Suprapubic skin (tissue), 4 donors: ENCODE measurements at regions not wholly inside any gene's neighbourhood (a gene's known extent, or its start where the extent isn't known, plus 50 kb on each side); places are given as distances from the start of the nearest gene placed in this dataset.

Experiments used
- CTCF ChIP-seq, 2 donors: fragments of 200-600 bp in 1 of 2; fragments of 450-650 bp in 1 of 2; sonication (generic) in 1 of 2; IDR thresholded peaks; one replicate each; pipeline ENCODE4 v1.5.1; 2016 to 2019; ENCODE audit warnings: antibody characterized with exemption in 2 of 2, mild to moderate bottlenecking in 1 of 2, moderate library complexity in 1 of 2
- EP300 ChIP-seq: sonication (generic); formaldehyde crosslinking; IDR thresholded peaks from one replicate; pipeline ENCODE4 v1.6.1; 2017; ENCODE audit warnings: antibody characterized with exemption
- POLR2A ChIP-seq, 2 donors: fragments of 450-650 bp; IDR thresholded peaks; one replicate each; pipeline ENCODE4 v1.6.1; 2017; ENCODE audit warnings: antibody characterized with exemption in 2 of 2, mild to moderate bottlenecking in 2 of 2, moderate library complexity in 2 of 2
- POLR2AphosphoS5 ChIP-seq, 3 donors: sonication (generic); formaldehyde crosslinking; IDR thresholded peaks; one replicate each; pipeline ENCODE4 v1.6.1; 2017; ENCODE audit warnings: antibody characterized with exemption in 3 of 3

DNA sequence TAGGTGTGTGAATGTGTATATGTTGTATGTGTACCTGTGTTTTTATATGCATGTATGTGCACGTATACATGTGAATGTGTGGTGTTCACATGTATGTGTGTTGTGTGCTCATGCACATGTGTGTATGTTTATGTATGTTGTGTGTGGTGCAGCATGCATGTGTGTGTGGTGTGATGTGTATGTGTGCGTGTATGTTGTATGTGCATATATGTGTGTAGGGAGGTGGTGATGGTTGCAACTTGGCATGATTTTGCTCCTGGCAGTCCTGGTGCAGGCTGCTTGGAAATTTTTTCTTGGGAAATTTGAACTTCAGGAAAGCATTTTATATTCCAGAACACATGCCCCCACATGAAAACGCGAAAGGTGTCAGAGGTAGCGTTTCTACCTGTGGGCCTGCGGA is 1177.8 kb downstream of the TBC1D22A start:
- TF ChIP-seq POLR2A (IDR thresholded peaks at IDR 0.05) = no peak
- no peak for TF ChIP-seq POLR2AphosphoS5 (IDR thresholded peaks at IDR 0.05)
- TF ChIP-seq CTCF (IDR thresholded peaks at IDR 0.05) = no peak
- TF ChIP-seq EP300 = no peak
